ENCODE measurements at regions not wholly inside any gene's neighbourhood (a gene's known extent, or its start where the extent isn't known, plus 50 kb on each side); places are given as distances from the start of the nearest gene placed in this dataset.

- DNase-seq (ENCODE audit: low read depth in 2 of 2): no peak
These were observed 448.6 kb upstream of the CDH4 start for GRCh38 chr20:60803335-60804055.

GRCh38 chr20:60804240-60804917, 447.7 kb upstream of the CDH4 start:
- no peak for DNase-seq (ENCODE audit: low read depth in 2 of 2)

- no peak for DNase-seq (ENCODE audit: low read depth in 2 of 2)
These were observed 447.0 kb upstream of the CDH4 start for GRCh38 chr20:60804918-60805630.

- no peak for DNase-seq (ENCODE audit: low read depth in 2 of 2)
These were observed 445.7 kb upstream of the CDH4 start for GRCh38 chr20:60806354-60806753.

- no peak for DNase-seq (ENCODE audit: low read depth in 2 of 2)
These were observed 445.2 kb upstream of the CDH4 start for GRCh38 chr20:60806824-60807223.

GRCh38 chr20:60808003-60808672, 443.9 kb upstream of the CDH4 start:
- DNase-seq (ENCODE audit: low read depth in 2 of 2): no peak

- no peak for DNase-seq (ENCODE audit: low read depth in 2 of 2)
These were observed 443.4 kb upstream of the CDH4 start for GRCh38 chr20:60808701-60809100.

- DNase-seq (ENCODE audit: low read depth in 2 of 2): no peak
These were observed 441.5 kb upstream of the CDH4 start for GRCh38 chr20:60810561-60810960.

- DNase-seq (ENCODE audit: low read depth in 2 of 2): no peak
These were observed 439.5 kb upstream of the CDH4 start for GRCh38 chr20:60812561-60812960.

GRCh38 chr20:60813066-60813465, 439.0 kb upstream of the CDH4 start:
- no peak for DNase-seq (ENCODE audit: low read depth in 2 of 2)

GRCh38 chr20:60815656-60816055, 436.4 kb upstream of the CDH4 start:
- DNase-seq (ENCODE audit: low read depth in 2 of 2): no peak

- DNase-seq (ENCODE audit: low read depth in 2 of 2): no peak
These were observed 435.2 kb upstream of the CDH4 start for GRCh38 chr20:60816901-60817300.

- no peak for DNase-seq (ENCODE audit: low read depth in 2 of 2)
These were observed 434.2 kb upstream of the CDH4 start for GRCh38 chr20:60817891-60818290.

- no peak for DNase-seq (ENCODE audit: low read depth in 2 of 2)
These were observed 432.6 kb upstream of the CDH4 start for GRCh38 chr20:60819511-60819910.

- no peak for DNase-seq (ENCODE audit: low read depth in 2 of 2)
These were observed 431.9 kb upstream of the CDH4 start for GRCh38 chr20:60820149-60820548.

GRCh38 chr20:60820918-60821317, 431.1 kb upstream of the CDH4 start:
- no peak for DNase-seq (ENCODE audit: low read depth in 2 of 2)

- no peak for DNase-seq (ENCODE audit: low read depth in 2 of 2)
These were observed 429.1 kb upstream of the CDH4 start for GRCh38 chr20:60822699-60823607.

GRCh38 chr20:60835876-60836275, 416.2 kb upstream of the CDH4 start:
- no peak for DNase-seq (ENCODE audit: low read depth in 2 of 2)

GRCh38 chr20:60837173-60837770, 414.8 kb upstream of the CDH4 start:
- DNase-seq (ENCODE audit: low read depth in 2 of 2): no peak

- no peak for DNase-seq (ENCODE audit: low read depth in 2 of 2)
These were observed 413.8 kb upstream of the CDH4 start for GRCh38 chr20:60838297-60838696.

- no peak for DNase-seq (ENCODE audit: low read depth in 2 of 2)
These were observed 411.1 kb upstream of the CDH4 start for GRCh38 chr20:60840971-60841370.

All from stimulated activated CD8-positive, alpha-beta memory T cell treated with anti-CD3 and anti-CD28 coated beads, Interleukin-7, amount 100 ng/mL, for 1 hour (primary cell).